ENCODE measurements at regions not wholly inside any gene's neighbourhood (a gene's known extent, or its start where the extent isn't known, plus 50 kb on each side); places are given as distances from the start of the nearest gene placed in this dataset.

- 95% methylated on average over 6 to 9 of the region's 9 CpGs for WGBS, 2 experiments (ENCODE audit: insufficient coverage in 1 of 2, insufficient read length in 1 of 2)
- no peaks in the 10 kb centered on the region for H3K4me1 Mint-ChIP-seq
- Histone ChIP-seq H3K4me3 (ENCODE audit: low read length) (no peak overlapping the region), H3K36me3 (ENCODE audit: control insufficient read depth, insufficient read depth, low read length) (no peaks in the 10 kb centered on the region), H3K27me3 (ENCODE audit: control insufficient read depth, insufficient read depth, low read length, poor library complexity, severe bottlenecking) (no peaks in the 10 kb centered on the region), H3K9me3 (ENCODE audit: control insufficient read depth, low read length) (no peaks in the 10 kb centered on the region), H3K4me1 (ENCODE audit: control insufficient read depth, insufficient read depth, low read length) (no peaks in the 10 kb centered on the region), H3K27ac (ENCODE audit: low read depth, low read length) (no peak overlapping the region), H3K9ac (ENCODE audit: extremely low read depth, low read length, poor library complexity, severe bottlenecking) (no peak overlapping the region)
- no peaks in the 10 kb centered on the region for H3K9me3 Mint-ChIP-seq
- no peak for TF ChIP-seq CTCF (conservative IDR thresholded peaks at IDR 0.05)
- H3K27ac Mint-ChIP-seq = no peak overlapping the region
- no peaks in the 10 kb centered on the region for H3K27me3 Mint-ChIP-seq (ENCODE audit: insufficient read depth)
- H3K4me3 Mint-ChIP-seq = no peak overlapping the region
- no peaks in the 10 kb centered on the region for H3K36me3 Mint-ChIP-seq (ENCODE audit: low read depth)
- no peak for DNase-seq
These were observed 85.4 kb upstream of the TIAM1 start for GRCh38 chr21:31429506-31429905.

- no peaks in the 10 kb centered on the region for H3K27me3 ChIP-seq (ENCODE audit: control insufficient read depth, insufficient read depth, low read length, poor library complexity, severe bottlenecking)
- no peak overlapping the region for H3K27ac ChIP-seq (ENCODE audit: low read depth, low read length)
- WGBS, 2 experiments (ENCODE audit: insufficient coverage in 1 of 2, insufficient read length in 1 of 2) = 92 to 95% methylated on average over 4 to 5 of the region's 5 CpGs
- Mint-ChIP-seq H3K27me3 (ENCODE audit: insufficient read depth) (no peaks in the 10 kb centered on the region), H3K36me3 (ENCODE audit: low read depth) (no peaks in the 10 kb centered on the region), H3K27ac (no peak overlapping the region), H3K9me3 (no peaks in the 10 kb centered on the region), H3K4me3 (no peak overlapping the region), H3K4me1 (no peaks in the 10 kb centered on the region)
- no peaks in the 10 kb centered on the region for H3K36me3 ChIP-seq (ENCODE audit: control insufficient read depth, insufficient read depth, low read length)
- H3K9me3 ChIP-seq (ENCODE audit: control insufficient read depth, low read length) = no peaks in the 10 kb centered on the region
- H3K4me1 ChIP-seq (ENCODE audit: control insufficient read depth, insufficient read depth, low read length) = no peaks in the 10 kb centered on the region
- no peak overlapping the region for H3K9ac ChIP-seq (ENCODE audit: extremely low read depth, low read length, poor library complexity, severe bottlenecking)
- H3K4me3 ChIP-seq (ENCODE audit: low read length) = no peak overlapping the region
- no peak for TF ChIP-seq CTCF (conservative IDR thresholded peaks at IDR 0.05)
- DNase-seq = no peak
These were observed 82.3 kb upstream of the TIAM1 start for GRCh38 chr21:31426235-31426797.

- Histone ChIP-seq H3K9ac (ENCODE audit: extremely low read depth, low read length, poor library complexity, severe bottlenecking) (no peak overlapping the region), H3K27ac (ENCODE audit: low read depth, low read length) (no peak overlapping the region), H3K27me3 (ENCODE audit: control insufficient read depth, insufficient read depth, low read length, poor library complexity, severe bottlenecking) (no peaks in the 10 kb centered on the region), H3K36me3 (ENCODE audit: control insufficient read depth, insufficient read depth, low read length) (no peaks in the 10 kb centered on the region), H3K4me1 (ENCODE audit: control insufficient read depth, insufficient read depth, low read length) (no peaks in the 10 kb centered on the region), H3K9me3 (ENCODE audit: control insufficient read depth, low read length) (no peaks in the 10 kb centered on the region), H3K4me3 (ENCODE audit: low read length) (no peak overlapping the region)
- H3K4me3 Mint-ChIP-seq = no peak overlapping the region
- H3K27me3 Mint-ChIP-seq (ENCODE audit: insufficient read depth) = no peaks in the 10 kb centered on the region
- TF ChIP-seq CTCF (conservative IDR thresholded peaks at IDR 0.05) = no peak
- DNase-seq = peak; percentile 52
- no peaks in the 10 kb centered on the region for H3K36me3 Mint-ChIP-seq (ENCODE audit: low read depth)
- no peaks in the 10 kb centered on the region for H3K4me1 Mint-ChIP-seq
- H3K27ac Mint-ChIP-seq = peak overlapping the region; percentile 39
- H3K9me3 Mint-ChIP-seq = no peaks in the 10 kb centered on the region
- WGBS, 2 experiments (ENCODE audit: insufficient coverage in 1 of 2, insufficient read length in 1 of 2) = 44 to 63% methylated on average over 5 of the region's 5 CpGs
These were observed 81.1 kb upstream of the TIAM1 start for GRCh38 chr21:31425138-31425537.

Measured in endodermal cell (in vitro differentiated cells).